Heart right ventricle (tissue), 16 donors: ENCODE measurements at regions not wholly inside any gene's neighbourhood (a gene's known extent, or its start where the extent isn't known, plus 50 kb on each side); places are given as distances from the start of the nearest gene placed in this dataset.

Experiments used
- ATAC-seq, 8 donors: fragments of 200-7000 bp; cut with Tn5 transposase; one replicate each; pipeline ENCODE4 v1.9.1; 2020; ENCODE audit warnings: mild to moderate bottlenecking in 8 of 8, moderate library complexity in 8 of 8, moderate number of reproducible peaks in 1 of 8
- DNase-seq, 2 donors: peaks; one replicate each; pipeline ENCODE4 v3.0.0-alpha.2; 2020
- H3K27ac ChIP-seq, 10 donors: fragments of 200-600 bp; sonication (generic) in 2 of 10; one replicate each; pipeline versions ENCODE4 v1.5.0 to v1.8.0; 2020 to 2022; ENCODE audit warnings: mild to moderate bottlenecking in 3 of 10
- H3K27me3 ChIP-seq, 7 donors: fragments of 200-600 bp; one replicate each; pipeline ENCODE4 v1.8.0; 2021 to 2022; ENCODE audit warnings: mild to moderate bottlenecking in 2 of 7
- H3K36me3 ChIP-seq, 9 donors: fragments of 200-600 bp; sonication (generic) in 1 of 9; one replicate each; pipeline versions ENCODE4 v1.5.0 to v1.8.0; 2020 to 2022; ENCODE audit warnings: mild to moderate bottlenecking in 2 of 9
- H3K4me1 ChIP-seq, 9 donors: fragments of 200-600 bp; sonication (generic) in 1 of 9; one replicate each; pipeline versions ENCODE4 v1.5.0 to v1.8.0; 2020 to 2022; ENCODE audit warnings: mild to moderate bottlenecking in 4 of 9
- H3K4me3 ChIP-seq, 10 donors: fragments of 200-600 bp; sonication (generic) in 2 of 10; one replicate each; pipeline versions ENCODE4 v1.5.0 to v1.8.0; 2020 to 2022; ENCODE audit warnings: mild to moderate bottlenecking in 7 of 10, moderate library complexity in 2 of 10
- H3K9me3 ChIP-seq, 11 donors: fragments of 200-600 bp in 10 of 11; sonication (generic) in 2 of 11; one replicate each; pipeline versions ENCODE4 v1.5.0 to v1.8.0; 2013 to 2022; ENCODE audit warnings: mild to moderate bottlenecking in 2 of 11, control low read depth in 1 of 11, moderate library complexity in 1 of 11
- CTCF ChIP-seq, 9 donors: fragments of 200-600 bp; sonication (generic) in 2 of 9; IDR thresholded peaks; one replicate each; pipeline versions ENCODE4 v1.5.0 to v1.8.0; 2021 to 2022; ENCODE audit warnings: antibody characterized with exemption in 9 of 9, mild to moderate bottlenecking in 5 of 9, moderate library complexity in 1 of 9
- WGBS, 2 donors: extraction: QIAGEN DNeasy Blood & Tissue Kit; methylation state at CpG; one replicate each; pipeline ENCODE4 v1.1.7; 2013; ENCODE audit warnings: inconsistent platforms in 1 of 2; 5-methylcytosine and 5-hydroxymethylcytosine counted together
- intact Hi-C, 10 donors: fragments of 100-400 bp; cut with DNase I; formaldehyde crosslinking; loops; one replicate each; pipeline versions ENCODE4 v1.11.1 to v1.14.2; 2022
- donor health status: Arrhythmogenic right ventricular cardiomyopathy.
- donor health status: ischemic (EF 13 %, LVEDD 7.1; RV severe dilation, severe dysfunction).
- donor health status: healthy with polysubstance abuse.
- donor health status: DM: no; HTN: yes; CAD: no.
- donor health status: DM: no; HTN: no; CAD: no.
- donor health status: ischemic (EF 25% LVEDD 6.9; RV normal size, moderate dysfunction).
- donor health status: ischemic (EF 25% LVEDD 5.7; RV mildly dilated, moderate dysfunction).
- donor health status: healthy.
- donor health status: DM: yes; HTN: yes; CAD: no.
- donor health status: Ischemic cardiomyopathy.
- donor health status: ischemic (EF 35%, LVEDD 5.7; RV mildly dilated, moderate dysfunction).
- donor health status: nonischemic (EF 11% LVEDD 7.7; RV severe dilation, severe dysfunction).
- donor health status: DM: yes; HTN: yes; CAD: no.
- donor health status: PGD.
- donor health status: ischemic (EF 29% LVEDD 5.4; RV normal size, mild dysfunction).
- donor health status: nonischemic (EF 23%, LVEDD 6.1; RV moderate dilation, normal function).

- Histone ChIP-seq H3K36me3 (no peaks in the 10 kb centered on the region), H3K27ac (no peak overlapping the region), H3K9me3 (peaks cover 0 to 40% (median 0%) of the 10 kb centered on the region in 11 donors), H3K4me1 (no peaks in the 10 kb centered on the region), H3K4me3 (no peak overlapping the region), H3K27me3 (no peaks in the 10 kb centered on the region)
- DNase-seq = no peak
- 82 to 84% methylated on average over 8 of the region's 8 CpGs for WGBS, 2 donors
- TF ChIP-seq CTCF (IDR thresholded peaks at IDR 0.05) = no peak
- ATAC-seq = no peak
- intact Hi-C loops = no loop called here
These were observed 1311.5 kb upstream of the CDH6 start for GRCh38 chr5:29882036-29882435.

- 71 to 72% methylated on average over 6 of the region's 6 CpGs for WGBS, 2 donors
These were observed 1314.1 kb upstream of the CDH6 start for GRCh38 chr5:29879401-29879800.

GRCh38 chr5:29878599-29878998, 1314.9 kb upstream of the CDH6 start:
- WGBS, 2 donors = 96% methylated on average over 2 of the region's 2 CpGs
- no peaks in the 10 kb centered on the region for H3K36me3 ChIP-seq
- peaks cover 0 to 31% (median 0%) of the 10 kb centered on the region in 11 donors for H3K9me3 ChIP-seq
- TF ChIP-seq CTCF (IDR thresholded peaks at IDR 0.05) = no peak
- no peak overlapping the region for H3K4me3 ChIP-seq
- H3K27ac ChIP-seq = no peak overlapping the region
- H3K4me1 ChIP-seq = no peaks in the 10 kb centered on the region
- DNase-seq (no peak), ATAC-seq (no peak)
- no peaks in the 10 kb centered on the region for H3K27me3 ChIP-seq
- intact Hi-C loops = no loop called here

More at GRCh38 chr5:29879401-29879800, 1314.1 kb upstream of the CDH6 start:
- no peaks in the 10 kb centered on the region for H3K27me3 ChIP-seq
- no peaks in the 10 kb centered on the region for H3K36me3 ChIP-seq
- no peak overlapping the region for H3K4me3 ChIP-seq
- intact Hi-C loops = no loop called here
- peaks cover 0 to 38% (median 0%) of the 10 kb centered on the region in 11 donors for H3K9me3 ChIP-seq
- ATAC-seq = no peak
- no peak for TF ChIP-seq CTCF (IDR thresholded peaks at IDR 0.05)
- no peak overlapping the region for H3K27ac ChIP-seq
- H3K4me1 ChIP-seq = no peaks in the 10 kb centered on the region
- no peak for DNase-seq

- ATAC-seq (no peak), DNase-seq (no peak)
- no peaks in the 10 kb centered on the region for H3K36me3 ChIP-seq
- no peak overlapping the region for H3K4me3 ChIP-seq
- H3K27ac ChIP-seq = no peak overlapping the region
- 68 to 82% methylated on average over 2 of the region's 2 CpGs for WGBS, 2 donors
- H3K4me1 ChIP-seq = no peaks in the 10 kb centered on the region
- H3K27me3 ChIP-seq = no peaks in the 10 kb centered on the region
- no peak for TF ChIP-seq CTCF (IDR thresholded peaks at IDR 0.05)
- intact Hi-C loops = no loop called here
- peaks cover 0 to 10% (median 0%) of the 10 kb centered on the region in 11 donors for H3K9me3 ChIP-seq
These were observed 1326.3 kb upstream of the CDH6 start for GRCh38 chr5:29867155-29867554.
